ENCODE measurements at regions not wholly inside any gene's neighbourhood (a gene's known extent, or its start where the extent isn't known, plus 50 kb on each side); places are given as distances from the start of the nearest gene placed in this dataset.

- POLR2A ChIA-PET (ENCODE audit: partially characterized antibody) = no interaction called here
- TF ChIP-seq RBBP5 (IDR thresholded peaks at IDR 0.05; ENCODE audit: borderline replicate concordance, low read depth, low read length) = no peak
- TF ChIP-seq EP300 (IDR thresholded peaks at IDR 0.05; ENCODE audit: borderline replicate concordance in 1 of 2, low read depth in 2 of 2, low read length in 2 of 2) = no peak
- TF ChIP-seq USF2 (IDR thresholded peaks at IDR 0.05; ENCODE audit: low read length) = no peak
- no peak for TF ChIP-seq GTF2F1 (IDR thresholded peaks at IDR 0.05; ENCODE audit: borderline replicate concordance, low read depth, low read length)
- TF ChIP-seq GABPA (IDR thresholded peaks at IDR 0.05; ENCODE audit: borderline replicate concordance, insufficient read depth, low read length) = no peak
- TF ChIP-seq EZH2 (IDR thresholded peaks at IDR 0.05; ENCODE audit: low read depth, low read length, severe bottlenecking) = no peak
- no peak for TF ChIP-seq RFX5 (IDR thresholded peaks at IDR 0.05; ENCODE audit: borderline replicate concordance, low read depth, low read length)
- TF ChIP-seq CHD1 (IDR thresholded peaks at IDR 0.05; ENCODE audit: low read depth, low read length) = no peak
- no peak for TF ChIP-seq HDAC2 (IDR thresholded peaks at IDR 0.05; ENCODE audit: borderline replicate concordance in 1 of 2, low read depth in 2 of 2, low read length in 2 of 2)
- no peak for TF ChIP-seq KDM1A (IDR thresholded peaks at IDR 0.05; ENCODE audit: borderline replicate concordance, low read length)
Measured at GRCh38 chr12:131371401-131372170, 339.3 kb upstream of the SFSWAP start.

More at GRCh38 chr12:131371401-131372170, 339.3 kb upstream of the SFSWAP start:
- H2BK15ac ChIP-seq (ENCODE audit: low read length) = no peak overlapping the region
- no peaks in the 10 kb centered on the region for H3K79me2 ChIP-seq (ENCODE audit: control insufficient read depth in 1 of 2, insufficient read depth in 2 of 2, low read length in 2 of 2)
- no peak overlapping the region for H3K56ac ChIP-seq (replicated peaks; ENCODE audit: insufficient read length, low read depth, low read length)
- FAIRE-seq (no peak), DNase-seq (ENCODE audit: low read depth in 1 of 2, low spot score in 2 of 2) (peak in 1 of 2 experiments; percentile 24)
- no peaks in the 10 kb centered on the region for H3K9me3 ChIP-seq (ENCODE audit: insufficient read depth in 2 of 2, low read depth in 1 of 2, low read length in 1 of 2)
- H3K36me3 ChIP-seq (ENCODE audit: control insufficient read depth in 2 of 4, insufficient read depth in 4 of 4, low read length in 3 of 4) = no peaks in the 10 kb centered on the region
- H3K4me1 ChIP-seq (replicated peaks in 1 of 4; ENCODE audit: control insufficient read depth in 3 of 4, insufficient read depth in 4 of 4, low read length in 3 of 4) = peaks cover 0 to 2% (median 0%) of the 10 kb centered on the region in 4 experiments; a peak in 1 of 7 replicates
- no peak overlapping the region for H3K14ac ChIP-seq (ENCODE audit: insufficient read length)
- H3K4me2 ChIP-seq (ENCODE audit: insufficient read depth in 1 of 2, low read depth in 2 of 2, low read length in 2 of 2) = no peak overlapping the region
- peaks cover 0 to 2% of the 10 kb centered on the region in 2 experiments for H4K20me1 ChIP-seq (replicated peaks in 1 of 2; ENCODE audit: control insufficient read depth in 1 of 2, insufficient read depth in 2 of 2, low read length in 2 of 2)
- no peak overlapping the region for H3K4ac ChIP-seq (replicated peaks; ENCODE audit: insufficient read length, low read depth, low read length)
- no peak overlapping the region for H3K9ac ChIP-seq (replicated peaks in 1 of 4; ENCODE audit: extremely low read depth in 1 of 4, low read depth in 3 of 4, low read length in 3 of 4)
- no peak overlapping the region for H2BK5ac ChIP-seq (ENCODE audit: low read depth, low read length)
- H3K23ac ChIP-seq (ENCODE audit: insufficient read length) = no peak overlapping the region
- CTCF ChIA-PET (ENCODE audit: partially characterized antibody) = no interaction called here
- H3K27ac ChIP-seq (ENCODE audit: low read depth, low read length) = no peak overlapping the region
- H2AFZ ChIP-seq (ENCODE audit: low read length) = no peak overlapping the region
- no peak overlapping the region for H2BK20ac ChIP-seq (ENCODE audit: low read length)
- H3K4me3 ChIP-seq (ENCODE audit: extremely low read depth in 1 of 4, insufficient read depth in 2 of 4, low read depth in 3 of 4, low read length in 4 of 4) = no peak overlapping the region
- H2AK5ac ChIP-seq (ENCODE audit: low read depth, low read length) = no peak overlapping the region
- 95% methylated on average over 16 of the region's 16 CpGs; no CpG with 5 or more reads in 1 of the 2 experiments for WGBS, 2 experiments (ENCODE audit: extremely low coverage in 1 of 2, insufficient coverage in 1 of 2, insufficient read length in 1 of 2, insufficient replicate concordance in 2 of 2, low coverage in 1 of 2, low lambda C conversion rate in 2 of 2, missing lambda C conversion rate in 1 of 2)
- H3K18ac ChIP-seq (ENCODE audit: extremely low read depth, low read length) = no peak overlapping the region
- no peaks in the 10 kb centered on the region for H3K27me3 ChIP-seq (replicated peaks in 1 of 4; ENCODE audit: control insufficient read depth in 3 of 4, extremely low read depth in 1 of 4, insufficient read depth in 3 of 4, low read length in 3 of 4)
- no peak overlapping the region for H4K8ac ChIP-seq (ENCODE audit: extremely low read depth, insufficient read depth, low read length)
- H4K91ac ChIP-seq (replicated peaks; ENCODE audit: insufficient read length, low read length) = no peak overlapping the region
- no peak overlapping the region for H2BK12ac ChIP-seq (ENCODE audit: low read depth, low read length)
- no peak overlapping the region for H2BK120ac ChIP-seq (replicated peaks; ENCODE audit: low read depth, low read length)
- no peak overlapping the region for H4K5ac ChIP-seq (ENCODE audit: insufficient read length, low read depth, low read length)
- H3K79me1 ChIP-seq (ENCODE audit: low read depth, low read length) = no peaks in the 10 kb centered on the region
- peaks cover 5% of the 10 kb centered on the region; the same call in 1 of the 2 replicates for H3K23me2 ChIP-seq (ENCODE audit: low read depth, low read length)

Data from H1 (cell line).